ENCODE measurements at regions not wholly inside any gene's neighbourhood (a gene's known extent, or its start where the extent isn't known, plus 50 kb on each side); places are given as distances from the start of the nearest gene placed in this dataset.
"Not testable (repeated sequence)": the region's sequence is repeated elsewhere in the genome, so short reads cannot be mapped to it uniquely, and the experiment has no call there.

DNA sequence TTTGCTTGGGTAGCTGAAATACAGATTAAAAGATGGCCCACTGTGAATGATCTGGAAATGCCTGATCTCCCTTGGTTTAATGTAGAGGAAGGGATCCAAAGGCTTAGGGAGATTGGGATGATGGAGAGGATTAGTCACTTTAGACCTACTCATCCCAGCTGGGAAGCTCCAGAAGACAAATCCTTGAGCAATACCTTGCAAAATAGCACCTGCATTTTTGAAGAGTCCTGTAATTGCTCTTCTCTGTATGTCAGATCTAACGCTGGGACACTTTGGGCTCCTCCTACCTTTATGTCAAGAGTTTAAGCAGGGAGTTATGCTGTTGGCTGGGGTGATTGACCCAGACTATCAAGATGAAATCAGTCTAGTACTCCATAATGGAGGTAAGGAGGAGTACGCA is 331.7 kb downstream of the DTHD1 start:
- TF ChIP-seq, protein P1, sequence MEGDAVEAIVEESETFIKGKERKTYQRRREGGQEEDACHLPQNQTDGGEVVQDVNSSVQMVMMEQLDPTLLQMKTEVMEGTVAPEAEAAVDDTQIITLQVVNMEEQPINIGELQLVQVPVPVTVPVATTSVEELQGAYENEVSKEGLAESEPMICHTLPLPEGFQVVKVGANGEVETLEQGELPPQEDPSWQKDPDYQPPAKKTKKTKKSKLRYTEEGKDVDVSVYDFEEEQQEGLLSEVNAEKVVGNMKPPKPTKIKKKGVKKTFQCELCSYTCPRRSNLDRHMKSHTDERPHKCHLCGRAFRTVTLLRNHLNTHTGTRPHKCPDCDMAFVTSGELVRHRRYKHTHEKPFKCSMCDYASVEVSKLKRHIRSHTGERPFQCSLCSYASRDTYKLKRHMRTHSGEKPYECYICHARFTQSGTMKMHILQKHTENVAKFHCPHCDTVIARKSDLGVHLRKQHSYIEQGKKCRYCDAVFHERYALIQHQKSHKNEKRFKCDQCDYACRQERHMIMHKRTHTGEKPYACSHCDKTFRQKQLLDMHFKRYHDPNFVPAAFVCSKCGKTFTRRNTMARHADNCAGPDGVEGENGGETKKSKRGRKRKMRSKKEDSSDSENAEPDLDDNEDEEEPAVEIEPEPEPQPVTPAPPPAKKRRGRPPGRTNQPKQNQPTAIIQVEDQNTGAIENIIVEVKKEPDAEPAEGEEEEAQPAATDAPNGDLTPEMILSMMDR (IDR thresholded peaks at IDR 0.05; ENCODE audit: insufficient read depth, low read depth, low read length), result not testable (repeated sequence)
- not testable (repeated sequence) for TF ChIP-seq EZH2 (IDR thresholded peaks at IDR 0.05; ENCODE audit: insufficient read depth, low read length)
